ENCODE measurements at regions not wholly inside any gene's neighbourhood (a gene's known extent, or its start where the extent isn't known, plus 50 kb on each side); places are given as distances from the start of the nearest gene placed in this dataset.

DNA sequence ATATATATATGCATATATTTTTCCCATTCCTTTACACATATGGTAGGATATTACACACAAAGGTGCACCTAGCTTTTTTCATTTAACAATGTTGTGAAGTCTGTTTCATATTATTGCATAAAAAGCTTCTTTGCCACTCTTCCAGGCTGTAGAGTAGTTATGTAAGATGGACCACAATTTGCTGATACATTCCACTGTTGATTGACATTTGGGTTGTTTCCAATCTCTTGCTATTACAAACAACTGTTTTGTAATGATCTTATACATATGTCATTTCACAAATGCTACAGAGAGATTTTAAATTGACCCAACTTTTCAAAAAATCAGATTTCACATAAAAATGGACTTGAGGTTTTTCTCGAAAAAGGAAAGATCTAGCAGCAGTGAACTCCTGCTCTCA is 301.4 kb downstream of the CDCA7 start:
- H3K79me2 ChIP-seq (ENCODE audit: insufficient read depth, low read length): no peaks in the 10 kb centered on the region
- H2AFZ ChIP-seq (ENCODE audit: low read depth, low read length, severe bottlenecking): no peak overlapping the region
- no peak overlapping the region for H3K4me3 ChIP-seq (ENCODE audit: insufficient read depth, low read length, poor library complexity, severe bottlenecking)
- TF ChIP-seq EZH2phosphoT487 (conservative IDR thresholded peaks at IDR 0.05; ENCODE audit: low read length): no peak
- TF ChIP-seq, protein P1, sequence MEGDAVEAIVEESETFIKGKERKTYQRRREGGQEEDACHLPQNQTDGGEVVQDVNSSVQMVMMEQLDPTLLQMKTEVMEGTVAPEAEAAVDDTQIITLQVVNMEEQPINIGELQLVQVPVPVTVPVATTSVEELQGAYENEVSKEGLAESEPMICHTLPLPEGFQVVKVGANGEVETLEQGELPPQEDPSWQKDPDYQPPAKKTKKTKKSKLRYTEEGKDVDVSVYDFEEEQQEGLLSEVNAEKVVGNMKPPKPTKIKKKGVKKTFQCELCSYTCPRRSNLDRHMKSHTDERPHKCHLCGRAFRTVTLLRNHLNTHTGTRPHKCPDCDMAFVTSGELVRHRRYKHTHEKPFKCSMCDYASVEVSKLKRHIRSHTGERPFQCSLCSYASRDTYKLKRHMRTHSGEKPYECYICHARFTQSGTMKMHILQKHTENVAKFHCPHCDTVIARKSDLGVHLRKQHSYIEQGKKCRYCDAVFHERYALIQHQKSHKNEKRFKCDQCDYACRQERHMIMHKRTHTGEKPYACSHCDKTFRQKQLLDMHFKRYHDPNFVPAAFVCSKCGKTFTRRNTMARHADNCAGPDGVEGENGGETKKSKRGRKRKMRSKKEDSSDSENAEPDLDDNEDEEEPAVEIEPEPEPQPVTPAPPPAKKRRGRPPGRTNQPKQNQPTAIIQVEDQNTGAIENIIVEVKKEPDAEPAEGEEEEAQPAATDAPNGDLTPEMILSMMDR (IDR thresholded peaks at IDR 0.05; ENCODE audit: insufficient read depth, low read length, poor library complexity, severe bottlenecking): no peak
- no peaks in the 10 kb centered on the region for H3K9me3 ChIP-seq (ENCODE audit: insufficient read depth, low read length)
- no peaks in the 10 kb centered on the region for H3K9me2 ChIP-seq (replicated peaks; ENCODE audit: insufficient read depth, low read length)
- no peak overlapping the region for H3K27ac ChIP-seq (ENCODE audit: low read depth, low read length)
- no peaks in the 10 kb centered on the region for H3F3A ChIP-seq (ENCODE audit: insufficient read depth)
- no peak overlapping the region for H3K9ac ChIP-seq (ENCODE audit: low read length)
- H3K27me3 ChIP-seq (ENCODE audit: low read length): no peaks in the 10 kb centered on the region
- no peak overlapping the region for H3K4me2 ChIP-seq (ENCODE audit: low read depth, low read length, poor library complexity, severe bottlenecking)
- no peaks in the 10 kb centered on the region for H4K20me1 ChIP-seq (ENCODE audit: low read depth, low read length)
- H3K36me3 ChIP-seq (ENCODE audit: low read length): no peaks in the 10 kb centered on the region

DNA sequence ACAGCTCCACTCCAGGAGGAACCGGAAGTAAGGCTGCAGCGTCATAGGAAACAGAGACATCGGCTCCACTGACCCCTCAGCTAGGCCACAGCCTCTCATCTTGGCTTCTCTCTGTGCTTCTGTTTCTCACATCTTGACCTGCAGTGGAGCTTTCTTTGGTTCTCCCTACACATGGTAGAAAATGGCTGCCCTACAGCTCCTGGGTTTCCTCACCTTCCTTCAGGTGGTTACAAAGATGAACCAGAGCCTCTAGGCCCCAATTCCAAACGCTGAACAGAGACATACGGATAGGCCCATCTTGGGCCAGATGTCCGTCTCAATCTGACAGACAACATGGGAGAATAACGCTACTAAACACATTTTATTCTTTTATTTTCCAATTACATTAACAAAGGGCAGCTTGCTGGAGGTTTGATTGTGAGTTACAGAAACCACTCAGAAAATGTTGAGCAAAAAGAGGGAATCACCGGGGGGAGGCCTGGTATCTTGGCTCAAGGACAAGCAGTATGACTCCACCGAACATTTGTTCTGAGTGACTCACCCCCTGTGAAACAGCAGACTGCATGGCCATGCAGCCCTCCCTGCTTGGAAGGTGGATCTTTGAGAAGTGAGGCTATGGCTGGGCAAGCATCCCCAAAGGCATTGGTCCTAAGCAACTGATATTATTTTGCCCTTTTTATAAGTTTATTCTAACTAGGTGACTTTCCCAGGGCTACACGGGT is 303.5 kb downstream of the CDCA7 start:
- Histone ChIP-seq H3F3A (ENCODE audit: insufficient read depth) (no peaks in the 10 kb centered on the region), H3K9me2 (replicated peaks; ENCODE audit: insufficient read depth, low read length) (no peaks in the 10 kb centered on the region), H3K9me3 (ENCODE audit: insufficient read depth, low read length) (no peaks in the 10 kb centered on the region), H4K20me1 (ENCODE audit: low read depth, low read length) (no peaks in the 10 kb centered on the region), H2AFZ (ENCODE audit: low read depth, low read length, severe bottlenecking) (no peak overlapping the region), H3K4me2 (ENCODE audit: low read depth, low read length, poor library complexity, severe bottlenecking) (no peak overlapping the region), H3K36me3 (ENCODE audit: low read length) (no peaks in the 10 kb centered on the region), H3K9ac (ENCODE audit: low read length) (no peak overlapping the region), H3K79me2 (ENCODE audit: insufficient read depth, low read length) (no peaks in the 10 kb centered on the region), H3K27me3 (ENCODE audit: low read length) (no peaks in the 10 kb centered on the region), H3K27ac (ENCODE audit: low read depth, low read length) (no peak overlapping the region), H3K4me3 (ENCODE audit: insufficient read depth, low read length, poor library complexity, severe bottlenecking) (no peak overlapping the region)
- TF ChIP-seq EZH2phosphoT487 (conservative IDR thresholded peaks at IDR 0.05; ENCODE audit: low read length): no peak
- TF ChIP-seq, protein P1 (IDR thresholded peaks at IDR 0.05; ENCODE audit: insufficient read depth, low read length, poor library complexity, severe bottlenecking): no peak

DNA sequence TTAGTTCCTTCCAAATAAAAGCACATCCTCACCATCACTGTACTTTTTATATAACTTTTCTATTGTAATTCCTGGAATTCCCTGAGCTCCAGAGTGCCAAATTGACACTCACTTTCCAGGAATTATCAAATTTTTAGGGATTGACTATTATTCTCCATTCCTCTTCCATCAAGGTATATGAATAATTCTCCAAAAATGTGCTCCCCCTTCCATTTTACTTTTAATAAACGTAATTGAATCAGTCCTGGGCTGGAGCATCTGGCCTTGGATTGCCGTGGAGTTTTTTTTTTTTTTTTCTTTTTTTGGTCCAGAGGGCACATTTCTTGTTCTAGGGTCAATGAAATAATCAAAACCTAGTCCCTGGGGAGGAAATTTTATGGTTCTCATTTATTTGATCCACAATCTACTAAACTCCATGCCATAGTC is 304.3 kb downstream of the CDCA7 start:
- H4K20me1 ChIP-seq (ENCODE audit: low read depth, low read length): no peaks in the 10 kb centered on the region
- H3K36me3 ChIP-seq (ENCODE audit: low read length): no peaks in the 10 kb centered on the region
- no peaks in the 10 kb centered on the region for H3K9me3 ChIP-seq (ENCODE audit: insufficient read depth, low read length)
- no peaks in the 10 kb centered on the region for H3K27me3 ChIP-seq (ENCODE audit: low read length)
- H3K4me2 ChIP-seq (ENCODE audit: low read depth, low read length, poor library complexity, severe bottlenecking): no peak overlapping the region
- TF ChIP-seq, protein P1 (IDR thresholded peaks at IDR 0.05; ENCODE audit: insufficient read depth, low read length, poor library complexity, severe bottlenecking): no peak
- TF ChIP-seq EZH2phosphoT487 (conservative IDR thresholded peaks at IDR 0.05; ENCODE audit: low read length): no peak
- H3K79me2 ChIP-seq (ENCODE audit: insufficient read depth, low read length): no peaks in the 10 kb centered on the region
- H3F3A ChIP-seq (ENCODE audit: insufficient read depth): no peaks in the 10 kb centered on the region
- no peak overlapping the region for H3K27ac ChIP-seq (ENCODE audit: low read depth, low read length)
- H3K9me2 ChIP-seq (replicated peaks; ENCODE audit: insufficient read depth, low read length): no peaks in the 10 kb centered on the region
- no peak overlapping the region for H2AFZ ChIP-seq (ENCODE audit: low read depth, low read length, severe bottlenecking)
- no peak overlapping the region for H3K9ac ChIP-seq (ENCODE audit: low read length)
- no peak overlapping the region for H3K4me3 ChIP-seq (ENCODE audit: insufficient read depth, low read length, poor library complexity, severe bottlenecking)
